ENCODE measurements at regions not wholly inside any gene's neighbourhood (a gene's known extent, or its start where the extent isn't known, plus 50 kb on each side); places are given as distances from the start of the nearest gene placed in this dataset.

DNA sequence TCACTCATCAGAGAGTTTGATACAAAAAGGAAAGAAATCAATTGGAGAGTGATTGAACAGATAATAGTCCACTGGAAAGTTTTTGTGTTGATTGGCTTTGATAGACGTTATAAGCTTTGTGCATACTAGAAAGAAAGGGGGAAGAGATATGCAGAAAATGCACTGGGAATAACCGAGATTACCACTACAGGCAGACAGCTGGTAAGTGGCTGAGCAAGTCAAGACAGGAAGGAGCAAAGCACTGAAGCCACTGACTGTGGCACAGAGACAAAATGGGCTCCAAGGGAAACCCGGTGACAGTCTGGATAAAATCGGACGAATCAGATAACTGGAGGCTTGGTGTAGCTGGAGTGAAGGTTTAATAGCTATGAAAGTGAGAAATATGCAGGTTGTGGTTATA lies 209.0 kb downstream of the SIM1 start:
- no peaks in the 10 kb centered on the region for H3K4me1 ChIP-seq (replicated peaks)
- H3K27ac ChIP-seq = no peak overlapping the region
- H3K27me3 ChIP-seq (replicated peaks; ENCODE audit: insufficient read depth) = no peaks in the 10 kb centered on the region
- H3K9me3 ChIP-seq = no peaks in the 10 kb centered on the region
- DNase-seq (ENCODE audit: low spot score) = no peak
- H3K36me3 ChIP-seq = no peaks in the 10 kb centered on the region
- intact Hi-C loops (cut with DNase I) = no loop called here
- WGBS = 52% methylated on average over 5 of the region's 5 CpGs
- no peak for TF ChIP-seq POLR2AphosphoS5 (IDR thresholded peaks at IDR 0.05)
- TF ChIP-seq POLR2A (IDR thresholded peaks at IDR 0.05) = no peak
- TF ChIP-seq CTCF (IDR thresholded peaks at IDR 0.05) = no peak
- H3K4me3 ChIP-seq = no peak overlapping the region

DNA sequence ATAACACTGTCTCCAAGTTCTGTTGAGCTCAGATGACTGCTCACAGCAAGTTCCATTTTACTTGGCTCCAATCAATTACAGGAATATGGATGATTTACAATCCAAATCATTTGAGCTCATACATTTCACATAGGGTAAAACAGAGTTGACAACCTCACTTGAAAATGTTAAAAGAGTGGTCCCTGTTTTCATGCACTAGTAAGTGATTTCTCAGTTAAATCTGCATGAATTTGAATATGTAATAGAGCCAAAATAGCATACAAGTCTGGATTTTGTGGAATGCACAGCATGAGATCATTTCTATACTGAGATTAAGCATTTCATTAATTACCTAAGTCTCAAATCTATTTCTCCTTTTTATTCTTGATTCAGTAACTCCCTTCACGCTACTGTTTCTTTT lies 217.6 kb downstream of the SIM1 start:
- no peaks in the 10 kb centered on the region for H3K27me3 ChIP-seq (replicated peaks; ENCODE audit: insufficient read depth)
- TF ChIP-seq POLR2AphosphoS5 (IDR thresholded peaks at IDR 0.05) (no peak), CTCF (IDR thresholded peaks at IDR 0.05) (no peak), POLR2A (IDR thresholded peaks at IDR 0.05) (no peak)
- intact Hi-C loops (cut with DNase I) = no loop called here
- H3K4me3 ChIP-seq = no peak overlapping the region
- H3K9me3 ChIP-seq = no peaks in the 10 kb centered on the region
- no peak overlapping the region for H3K27ac ChIP-seq
- no peaks in the 10 kb centered on the region for H3K36me3 ChIP-seq
- H3K4me1 ChIP-seq (replicated peaks) = no peaks in the 10 kb centered on the region
- 98% methylated on average over 1 of the region's 1 CpG for WGBS
- no peak for DNase-seq (ENCODE audit: low spot score)

- Histone ChIP-seq H3K9me3 (no peaks in the 10 kb centered on the region), H3K4me1 (replicated peaks) (no peaks in the 10 kb centered on the region), H3K4me3 (no peak overlapping the region), H3K36me3 (no peaks in the 10 kb centered on the region), H3K27me3 (replicated peaks; ENCODE audit: insufficient read depth) (no peaks in the 10 kb centered on the region), H3K27ac (no peak overlapping the region)
- intact Hi-C loops (cut with DNase I) = no loop called here
- 30% methylated on average over 1 of the region's 1 CpG for WGBS
- TF ChIP-seq POLR2A (IDR thresholded peaks at IDR 0.05) = no peak
- no peak for TF ChIP-seq CTCF (IDR thresholded peaks at IDR 0.05)
- no peak for TF ChIP-seq POLR2AphosphoS5 (IDR thresholded peaks at IDR 0.05)
- DNase-seq (ENCODE audit: low spot score) = no peak
Observed at GRCh38 chr6:100246206-100246605, 218.5 kb downstream of the SIM1 start.

DNA sequence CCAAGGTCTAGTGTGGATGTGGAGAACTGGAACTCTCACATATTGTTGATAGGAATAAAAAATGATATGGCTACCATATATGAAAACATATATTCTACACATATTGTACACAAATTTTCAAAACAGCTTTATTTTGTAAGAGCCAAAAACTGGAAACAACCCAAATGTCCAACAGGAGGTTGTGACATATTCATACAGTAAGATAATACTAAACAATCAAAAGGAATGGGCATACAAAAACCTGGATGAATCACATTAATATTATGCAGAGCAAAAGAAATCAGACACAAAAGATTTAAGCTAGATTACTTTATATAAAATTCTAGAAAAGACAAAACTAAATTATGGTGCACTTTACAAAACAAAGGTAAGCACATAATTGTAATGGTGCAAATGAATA lies 223.9 kb downstream of the SIM1 start:
- H3K9me3 ChIP-seq = no peaks in the 10 kb centered on the region
- DNase-seq (ENCODE audit: low spot score) = no peak
- H3K4me1 ChIP-seq (replicated peaks) = no peaks in the 10 kb centered on the region
- intact Hi-C loops (cut with DNase I) = no loop called here
- TF ChIP-seq CTCF (IDR thresholded peaks at IDR 0.05) = no peak
- no peak for TF ChIP-seq POLR2AphosphoS5 (IDR thresholded peaks at IDR 0.05)
- no peak for TF ChIP-seq POLR2A (IDR thresholded peaks at IDR 0.05)
- H3K27me3 ChIP-seq (replicated peaks; ENCODE audit: insufficient read depth) = no peaks in the 10 kb centered on the region
- H3K36me3 ChIP-seq = no peaks in the 10 kb centered on the region
- H3K27ac ChIP-seq = no peak overlapping the region
- no peak overlapping the region for H3K4me3 ChIP-seq

DNA sequence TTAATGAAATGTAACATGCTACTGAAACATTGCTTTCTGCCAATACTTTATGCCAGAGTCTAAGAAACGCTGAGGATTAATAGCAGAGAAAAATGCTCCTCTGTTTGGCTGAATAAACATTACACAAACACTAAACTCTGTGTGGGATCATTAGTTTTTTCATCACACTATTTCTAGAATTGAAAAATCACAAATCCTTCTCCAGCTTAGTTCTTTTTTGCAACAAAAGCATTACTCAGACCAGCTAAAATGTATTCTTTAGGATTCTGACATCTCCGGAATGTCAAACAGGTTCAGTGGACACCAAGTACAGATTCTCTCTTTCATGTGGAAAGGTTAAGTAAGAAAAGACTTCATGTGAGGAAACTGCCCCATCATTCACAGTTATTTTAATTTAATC lies 226.9 kb downstream of the SIM1 start:
- Histone ChIP-seq H3K4me3 (no peak overlapping the region), H3K36me3 (no peaks in the 10 kb centered on the region), H3K9me3 (no peaks in the 10 kb centered on the region), H3K4me1 (replicated peaks) (no peaks in the 10 kb centered on the region), H3K27me3 (replicated peaks; ENCODE audit: insufficient read depth) (no peaks in the 10 kb centered on the region), H3K27ac (no peak overlapping the region)
- 57% methylated on average over 2 of the region's 2 CpGs for WGBS
- intact Hi-C loops (cut with DNase I) = no loop called here
- DNase-seq (ENCODE audit: low spot score) = no peak
- TF ChIP-seq POLR2AphosphoS5 (IDR thresholded peaks at IDR 0.05) (no peak), CTCF (IDR thresholded peaks at IDR 0.05) (no peak), POLR2A (IDR thresholded peaks at IDR 0.05) (no peak)

All from prostate gland (tissue), 2 donors.